Kidney capillary endothelial cell (primary cell): ENCODE measurements at regions not wholly inside any gene's neighbourhood (a gene's known extent, or its start where the extent isn't known, plus 50 kb on each side); places are given as distances from the start of the nearest gene placed in this dataset.

ENCODE experiments used
- DNase-seq: peaks from one replicate; pipeline ENCODE4 v3.0.0-alpha.2; 2018; ENCODE audit warnings: low spot score

GRCh38 chr12:104858611-104859543 lies 99.2 kb downstream of the SLC41A2 start:
- no peak for DNase-seq

- DNase-seq: no peak
Measured at GRCh38 chr12:104856531-104856930, 101.6 kb downstream of the SLC41A2 start.

- no peak for DNase-seq
Measured at GRCh38 chr12:104855599-104855998, 102.5 kb downstream of the SLC41A2 start.

- DNase-seq: no peak
Measured at GRCh38 chr12:104852896-104853295, 105.2 kb downstream of the SLC41A2 start.

GRCh38 chr12:104852102-104852501 lies 106.0 kb downstream of the SLC41A2 start:
- DNase-seq: no peak

- DNase-seq: no peak
Measured at GRCh38 chr12:104850781-104851180, 107.3 kb downstream of the SLC41A2 start.

GRCh38 chr12:104846056-104846767 lies 111.9 kb downstream of the SLC41A2 start:
- no peak for DNase-seq

GRCh38 chr12:104844123-104844522 lies 114.0 kb downstream of the SLC41A2 start:
- DNase-seq: no peak

- no peak for DNase-seq
Measured at GRCh38 chr12:104840262-104840661, 117.8 kb downstream of the SLC41A2 start.

GRCh38 chr12:104835317-104835716 lies 122.8 kb downstream of the SLC41A2 start:
- no peak for DNase-seq

- no peak for DNase-seq
Measured at GRCh38 chr12:104834607-104835006, 123.5 kb downstream of the SLC41A2 start.

- DNase-seq: no peak
Measured at GRCh38 chr12:104833756-104834155, 124.3 kb downstream of the SLC41A2 start.

- DNase-seq: no peak
Measured at GRCh38 chr12:104828015-104828414, 130.1 kb downstream of the SLC41A2 start.

GRCh38 chr12:104827587-104827986 lies 130.5 kb downstream of the SLC41A2 start:
- DNase-seq: no peak

- DNase-seq: no peak
Measured at GRCh38 chr12:104825408-104825807, 132.7 kb downstream of the SLC41A2 start.

- DNase-seq: no peak
Measured at GRCh38 chr12:104823985-104824461, 134.1 kb downstream of the SLC41A2 start.

- DNase-seq: no peak
Measured at GRCh38 chr12:104822941-104823340, 135.1 kb downstream of the SLC41A2 start.

GRCh38 chr12:104816845-104817503 lies 141.1 kb downstream of the SLC41A2 start:
- DNase-seq: no peak

GRCh38 chr12:104815935-104816334 lies 142.2 kb downstream of the SLC41A2 start:
- no peak for DNase-seq

- DNase-seq: no peak
Measured at GRCh38 chr12:104814944-104815343, 143.1 kb downstream of the SLC41A2 start.
